A549 (cell line): ENCODE measurements at regions not wholly inside any gene's neighbourhood (a gene's known extent, or its start where the extent isn't known, plus 50 kb on each side); places are given as distances from the start of the nearest gene placed in this dataset.

Experiments used
- ATAC-seq, 2 experiments: fragments of 200-7000 bp in 1 of 2; fragments of >200 bp in 1 of 2; cut with Nextera tagmentation in 1 of 2; cut with Tn5 transposase in 1 of 2; 3 replicates each; pipeline versions ENCODE4 v1.8.0 to v1.9.1; 2018 to 2020; ENCODE audit warnings: mild to moderate bottlenecking in 1 of 2, moderate library complexity in 1 of 2
- CTCF ChIA-PET: fragments of 300-600 bp; sonication (Branson Sonifier 250); formaldehyde crosslinking; extraction: SDS; loops from one replicate; lab custom pipeline; 2021; ENCODE audit warnings: antibody characterized with exemption, inconsistent platforms; lab: Yijun Ruan, JAX
- POLR2A ChIA-PET: fragments of 350-600 bp; formaldehyde crosslinking; extraction: SDS; loops from one replicate; lab custom pipeline; 2021; ENCODE audit warnings: antibody characterized with exemption, inconsistent platforms; lab: Yijun Ruan, JAX
- DNase-seq, 2 experiments: peaks; one replicate each; pipeline versions ENCODE4 v3.0.0 to v3.0.0-alpha.2; 2011 to 2016; ENCODE audit warnings: low read depth in 1 of 2, low spot score in 1 of 2
- FAIRE-seq: peaks from 2 replicates; lab custom pipeline; 2011; peaks lifted over from hg19 to GRCh38; lab: Jason Lieb, UNC
- H3K27ac ChIP-seq, 2 experiments: fragments of >200 bp; sonication (Bioruptor Twin); formaldehyde crosslinking; 3 replicates each; pipeline ENCODE4 v1.5.1; 2016 to 2017
- H3K4me1 ChIP-seq: fragments of >200 bp; sonication (Bioruptor Twin); formaldehyde crosslinking; 3 replicates; pipeline ENCODE4 v1.6.1; 2016
- H3K4me2 ChIP-seq: fragments of >200 bp; sonication (Bioruptor Twin); formaldehyde crosslinking; 3 replicates; pipeline ENCODE4 v1.6.1; 2016
- H3K4me3 ChIP-seq: fragments of >200 bp; sonication (Bioruptor Twin); formaldehyde crosslinking; 3 replicates; pipeline ENCODE4 v1.5.1; 2016
- H3K9me3 ChIP-seq: fragments of >200 bp; sonication (Bioruptor Twin); formaldehyde crosslinking; 3 replicates; pipeline ENCODE4 v1.6.1; 2016
- ATOH8 ChIP-seq: fragments of 250-450 bp; sonication (Bioruptor Pico); IDR thresholded peaks from 2 replicates; pipeline ENCODE4 v1.5.0; 2020; ENCODE audit warnings: low read depth, mild to moderate bottlenecking, moderate library complexity
- E2F6 ChIP-seq: IDR thresholded peaks from 2 replicates; pipeline ENCODE4 v1.6.1; 2012; ENCODE audit warnings: low read depth, borderline replicate concordance
- EHF ChIP-seq: fragments of 250-450 bp; sonication (Bioruptor Pico); IDR thresholded peaks from 2 replicates; pipeline ENCODE4 v1.5.0; 2020; ENCODE audit warnings: mild to moderate bottlenecking
- EHMT2 ChIP-seq: fragments of 200-600 bp; sonication (generic); IDR thresholded peaks from 2 replicates; pipeline ENCODE4 v1.6.1; 2016; ENCODE audit warnings: antibody characterized with exemption, low read depth, mild to moderate bottlenecking, moderate library complexity
- ELK1 ChIP-seq: fragments of 150-350 bp; IDR thresholded peaks from 2 replicates; pipeline ENCODE4 v1.6.1; 2014; ENCODE audit warnings: low read depth, mild to moderate bottlenecking, low read length
- FOSB ChIP-seq: fragments of 250-450 bp; sonication (Bioruptor Pico); IDR thresholded peaks from 2 replicates; pipeline ENCODE4 v1.5.0; 2020; ENCODE audit warnings: mild to moderate bottlenecking, moderate library complexity
- HDAC2 ChIP-seq: fragments of 200-600 bp; sonication (generic); IDR thresholded peaks from 2 replicates; pipeline ENCODE4 v1.6.1; 2016
- HEYL ChIP-seq: fragments of 250-450 bp; sonication (Bioruptor Pico); IDR thresholded peaks from 2 replicates; pipeline ENCODE4 v1.8.0; 2021; ENCODE audit warnings: mild to moderate bottlenecking, moderate library complexity
- HOXB5 ChIP-seq: fragments of 250-450 bp; sonication (Bioruptor Pico); IDR thresholded peaks from 2 replicates; pipeline ENCODE4 v1.5.0; 2020; ENCODE audit warnings: mild to moderate bottlenecking, moderate library complexity
- KDM1A ChIP-seq: fragments of 200-600 bp; sonication (generic); IDR thresholded peaks from 2 replicates; pipeline ENCODE4 v1.6.1; 2016; ENCODE audit warnings: low read depth, mild to moderate bottlenecking
- MAX ChIP-seq: IDR thresholded peaks from 2 replicates; pipeline ENCODE4 v1.6.1; 2012
- POLR2AphosphoS2 ChIP-seq: conservative IDR thresholded peaks from 2 replicates; pipeline ENCODE4 v1.6.1; 2012; ENCODE audit warnings: low read length, improper control_type of control experiment, inconsistent platforms
- RAD21 ChIP-seq, 2 experiments: fragments of >200 bp in 1 of 2; sonication (Bioruptor Twin) in 1 of 2; formaldehyde crosslinking in 1 of 2; IDR thresholded peaks in 1 of 2; conservative IDR thresholded peaks in 1 of 2; 2 replicates in 1 of 2; 3 replicates in 1 of 2; pipeline ENCODE4 v1.6.1; 2012 to 2018; ENCODE audit warnings: inconsistent platforms in 1 of 2
- RARB ChIP-seq: fragments of 250-450 bp; sonication (Bioruptor Pico); IDR thresholded peaks from 2 replicates; pipeline ENCODE4 v1.8.0; 2021; ENCODE audit warnings: mild to moderate bottlenecking, moderate library complexity
- SMC3 ChIP-seq: fragments of >200 bp; sonication (Bioruptor Twin); formaldehyde crosslinking; IDR thresholded peaks from 3 replicates; pipeline ENCODE4 v1.6.1; 2018; ENCODE audit warnings: inconsistent platforms
- USF2 ChIP-seq: fragments of 450-650 bp; IDR thresholded peaks from 2 replicates; pipeline ENCODE4 v1.6.1; 2014; ENCODE audit warnings: antibody characterized with exemption
- ZSCAN20 ChIP-seq: fragments of 250-450 bp; sonication (Bioruptor Pico); IDR thresholded peaks from 2 replicates; pipeline ENCODE4 v1.8.0; 2022; ENCODE audit warnings: mild to moderate bottlenecking, moderate library complexity
- WGBS: methylation state at CpG from one replicate; pipeline ENCODE4 v1.1.6; 2017; ENCODE audit errors: missing lambda C conversion rate; 5-methylcytosine and 5-hydroxymethylcytosine counted together

GRCh38 chr5:106874531-106874930 is 796.2 kb downstream of the EFNA5 start (continued):
- no peak for TF ChIP-seq MAX
- no peak for TF ChIP-seq ELK1
- no peak for TF ChIP-seq POLR2AphosphoS2
- no peak for TF ChIP-seq SMC3
- TF ChIP-seq HOXB5: no peak
- no peak for TF ChIP-seq ATOH8
- TF ChIP-seq KDM1A: no peak

- POLR2A ChIA-PET: no interaction called here
- no peak for ATAC-seq
- 91% methylated on average over 12 of the region's 12 CpGs for WGBS
These were observed 797.2 kb downstream of the EFNA5 start for GRCh38 chr5:106873568-106873967.

GRCh38 chr5:106865279-106865678 is 805.5 kb downstream of the EFNA5 start:
- Histone ChIP-seq H3K9me3 (no peaks in the 10 kb centered on the region), H3K4me3 (no peak overlapping the region), H3K27ac (no peak overlapping the region), H3K4me1 (peaks cover 8% of the 10 kb centered on the region; the same call in 1 of the 3 replicates), H3K4me2 (no peak overlapping the region)
- FAIRE-seq (no peak), ATAC-seq (no peak), DNase-seq (no peak)
- ChIA-PET CTCF (no interaction called here), POLR2A (no interaction called here)
- 88% methylated on average over 5 of the region's 5 CpGs for WGBS
- TF ChIP-seq EHMT2 (no peak), HDAC2 (no peak), USF2 (no peak), EHF (CRISPR knock-in tag) (no peak)

More at GRCh38 chr5:106873568-106873967, 797.2 kb downstream of the EFNA5 start:
- Histone ChIP-seq H3K9me3 (peaks cover 10% of the 10 kb centered on the region; the same call in 2 of the 3 replicates), H3K4me1 (no peaks in the 10 kb centered on the region), H3K27ac (no peak overlapping the region), H3K4me2 (no peak overlapping the region), H3K4me3 (no peak overlapping the region)
- no peak for DNase-seq
- no peak for FAIRE-seq
- CTCF ChIA-PET: interaction anchor here (1.2 kb wide), 1 partner anchor 15 kb away, joined by 3 read pairs; no protein-coding TSS in a partner anchor
- no peak for TF ChIP-seq EHF (CRISPR knock-in tag)
- no peak for TF ChIP-seq RAD21 (conservative IDR thresholded peaks at IDR 0.05 in 1 of 2, IDR thresholded peaks at IDR 0.05 in 1 of 2)
- TF ChIP-seq HOXB5: no peak
- TF ChIP-seq E2F6: no peak
- TF ChIP-seq ATOH8: no peak
- no peak for TF ChIP-seq FOSB
- no peak for TF ChIP-seq RARB (CRISPR knock-in tag)
- TF ChIP-seq HEYL (CRISPR knock-in tag): no peak
- TF ChIP-seq ZSCAN20 (CRISPR knock-in tag): no peak
